Ovary (tissue), 7 donors: ENCODE measurements at regions not wholly inside any gene's neighbourhood (a gene's known extent, or its start where the extent isn't known, plus 50 kb on each side); places are given as distances from the start of the nearest gene placed in this dataset.

Source experiments
- DNase-seq, 5 donors: peaks; one replicate each; pipeline ENCODE4 v3.0.0-alpha.2; 2019 to 2020
- H3K27ac ChIP-seq, 2 donors: fragments of 200-600 bp; one replicate each; pipeline versions ENCODE4 v1.5.1 to v1.8.0; 2019 to 2022
- H3K27me3 ChIP-seq: fragments of 200-600 bp; one replicate; pipeline ENCODE4 v1.8.0; 2022
- H3K36me3 ChIP-seq: fragments of 200-600 bp; sonication (generic); one replicate; pipeline ENCODE4 v1.5.1; 2019
- H3K4me1 ChIP-seq: one replicate; pipeline ENCODE4 v1.8.1; 2013; ENCODE audit warnings: mild to moderate bottlenecking, moderate library complexity; ENCODE audit not compliant: insufficient read depth
- H3K4me3 ChIP-seq: fragments of 200-600 bp; sonication (generic); one replicate; pipeline ENCODE4 v1.5.1; 2017
- H3K9me3 ChIP-seq, 2 donors: fragments of 200-600 bp in 1 of 2; sonication (generic) in 1 of 2; one replicate each; pipeline versions ENCODE4 v1.5.1 to v1.8.1; 2013 to 2019; ENCODE audit warnings: mild to moderate bottlenecking in 1 of 2, moderate library complexity in 1 of 2
- EP300 ChIP-seq: sonication (generic); formaldehyde crosslinking; IDR thresholded peaks from one replicate; pipeline ENCODE4 v1.6.1; 2017; ENCODE audit warnings: antibody characterized with exemption
- POLR2A ChIP-seq: fragments of 450-650 bp; IDR thresholded peaks from one replicate; pipeline ENCODE4 v1.6.1; 2017; ENCODE audit warnings: antibody characterized with exemption, mild to moderate bottlenecking, moderate library complexity
- WGBS, 3 donors: extraction: QIAGEN DNeasy Blood & Tissue Kit in 1 of 3; methylation state at CpG; one replicate each; pipeline versions ENCODE4 v1.1.5 to v1.1.7; 2013 to 2017; 5-methylcytosine and 5-hydroxymethylcytosine counted together
- intact Hi-C, 4 donors: fragments of 100-400 bp; cut with DNase I; formaldehyde crosslinking; loops; one replicate each; pipeline versions ENCODE4 v1.11.0 to v1.15.1; 2022 to 2023
- TF ChIP-seq, protein P1 (sequence below), 3 donors: fragments of 450-650 bp in 2 of 3; fragments of 200-600 bp in 1 of 3; IDR thresholded peaks; one replicate each; pipeline versions ENCODE4 v1.5.1 to v1.8.0; 2016 to 2022; ENCODE audit warnings: antibody characterized with exemption in 3 of 3, mild to moderate bottlenecking in 1 of 3
- donor health status: DM: no; HTN: no; CAD: no; lungs with moderate emphysema.
- donor health status: DM: no; HTN: no; CAD: no.
- donor health status: Bipolar disorder and iron deficiency.
- donor health status: DM: no; HTN: no; CAD: no.
- donor health status: DM: yes; HTN: yes; CAD: no.

DNA sequence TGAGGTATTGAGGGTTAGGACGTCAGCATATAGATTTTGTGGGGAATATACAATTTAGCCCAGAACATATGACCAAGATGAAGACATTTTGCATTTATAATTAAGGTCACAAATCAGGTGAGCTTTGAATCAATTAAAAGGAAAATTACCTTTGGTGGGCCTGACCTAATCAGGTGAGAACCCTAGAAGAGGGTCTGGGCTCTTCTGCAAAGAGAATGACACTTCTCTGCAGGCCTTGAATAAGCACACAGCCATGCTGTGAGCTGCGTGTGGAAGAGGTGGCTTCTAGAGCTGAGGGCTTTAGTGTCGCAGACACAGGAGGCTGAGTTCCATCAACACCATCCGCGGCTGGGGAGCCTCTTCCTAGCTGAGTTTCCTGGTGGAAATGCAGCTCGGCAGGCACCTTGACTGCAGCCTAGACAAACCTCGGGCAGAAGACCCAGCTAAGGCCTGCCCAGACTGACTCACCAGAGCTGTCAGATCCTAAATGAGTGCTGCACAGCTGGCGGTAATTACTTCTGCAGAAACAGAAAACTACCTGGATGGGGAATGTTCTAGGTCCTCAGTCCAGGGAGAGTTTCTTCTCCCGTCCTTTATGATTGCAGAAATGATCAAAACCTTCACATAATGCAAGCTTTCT is 287.5 kb upstream of the IRX1 start:
- no peak for DNase-seq
- Histone ChIP-seq H3K4me3 (no peak overlapping the region), H3K27me3 (no peaks in the 10 kb centered on the region), H3K36me3 (no peaks in the 10 kb centered on the region), H3K9me3 (no peaks in the 10 kb centered on the region), H3K27ac (no peak overlapping the region), H3K4me1 (no peaks in the 10 kb centered on the region)
- intact Hi-C loops: no loop called here
- TF ChIP-seq EP300 (no peak), POLR2A (no peak)
- TF ChIP-seq, protein P1, sequence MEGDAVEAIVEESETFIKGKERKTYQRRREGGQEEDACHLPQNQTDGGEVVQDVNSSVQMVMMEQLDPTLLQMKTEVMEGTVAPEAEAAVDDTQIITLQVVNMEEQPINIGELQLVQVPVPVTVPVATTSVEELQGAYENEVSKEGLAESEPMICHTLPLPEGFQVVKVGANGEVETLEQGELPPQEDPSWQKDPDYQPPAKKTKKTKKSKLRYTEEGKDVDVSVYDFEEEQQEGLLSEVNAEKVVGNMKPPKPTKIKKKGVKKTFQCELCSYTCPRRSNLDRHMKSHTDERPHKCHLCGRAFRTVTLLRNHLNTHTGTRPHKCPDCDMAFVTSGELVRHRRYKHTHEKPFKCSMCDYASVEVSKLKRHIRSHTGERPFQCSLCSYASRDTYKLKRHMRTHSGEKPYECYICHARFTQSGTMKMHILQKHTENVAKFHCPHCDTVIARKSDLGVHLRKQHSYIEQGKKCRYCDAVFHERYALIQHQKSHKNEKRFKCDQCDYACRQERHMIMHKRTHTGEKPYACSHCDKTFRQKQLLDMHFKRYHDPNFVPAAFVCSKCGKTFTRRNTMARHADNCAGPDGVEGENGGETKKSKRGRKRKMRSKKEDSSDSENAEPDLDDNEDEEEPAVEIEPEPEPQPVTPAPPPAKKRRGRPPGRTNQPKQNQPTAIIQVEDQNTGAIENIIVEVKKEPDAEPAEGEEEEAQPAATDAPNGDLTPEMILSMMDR (IDR thresholded peaks at IDR 0.05): no peak
- WGBS, 3 donors: 65 to 82% (median 71%) methylated on average over 9 of the region's 9 CpGs

DNA sequence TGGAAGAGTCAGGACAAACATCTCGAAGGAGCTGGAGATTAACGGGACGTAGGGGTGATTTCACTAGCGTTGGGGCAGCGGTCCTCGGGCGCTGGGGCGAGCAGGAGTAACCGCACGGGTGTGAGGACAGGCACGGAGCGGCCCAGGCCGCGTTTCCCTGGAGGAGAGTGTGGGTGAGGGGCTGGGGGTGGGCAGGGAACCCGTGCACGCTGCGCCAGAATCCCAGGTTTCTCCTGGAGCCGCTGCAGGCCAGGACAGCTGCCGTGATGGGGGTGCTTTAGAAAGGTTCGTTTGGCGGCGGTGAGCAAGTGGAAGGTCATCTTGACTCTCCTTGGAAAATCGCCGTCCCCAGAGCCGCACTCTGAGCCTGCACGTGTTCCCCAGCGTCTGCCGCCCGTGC is 290.2 kb upstream of the IRX1 start:
- Histone ChIP-seq H3K9me3 (no peaks in the 10 kb centered on the region), H3K27ac (no peak overlapping the region), H3K36me3 (no peaks in the 10 kb centered on the region), H3K4me1 (no peaks in the 10 kb centered on the region), H3K4me3 (no peak overlapping the region), H3K27me3 (no peaks in the 10 kb centered on the region)
- TF ChIP-seq POLR2A: no peak
- TF ChIP-seq EP300: no peak
- TF ChIP-seq, protein P1 (IDR thresholded peaks at IDR 0.05): no peak
- no peak for DNase-seq
- intact Hi-C loops: no loop called here
- WGBS, 3 donors: 77 to 86% (median 85%) methylated on average over 21 to 29 of the region's 29 CpGs

DNA sequence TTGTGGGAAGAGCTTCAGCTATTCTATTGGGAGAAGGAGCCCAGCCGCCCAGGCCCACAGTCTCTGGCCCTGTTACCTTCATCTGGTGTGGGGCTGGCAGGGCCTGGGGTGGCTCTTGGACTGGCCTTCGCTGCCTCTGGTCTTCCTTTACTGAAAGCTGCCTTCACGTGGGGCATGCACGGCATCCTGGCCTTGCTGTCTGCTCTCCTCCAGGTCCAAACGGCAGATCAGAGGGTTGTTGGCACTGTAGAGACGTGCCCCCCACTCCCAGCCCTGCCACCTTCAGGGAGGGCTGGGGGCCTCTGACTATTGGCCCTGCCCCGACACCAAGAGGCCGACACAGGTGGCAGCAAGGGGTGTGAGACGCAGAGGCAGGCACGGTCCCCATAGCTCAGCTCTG is 291.3 kb upstream of the IRX1 start:
- 79 to 83% (median 80%) methylated on average over 10 of the region's 10 CpGs for WGBS, 3 donors
- DNase-seq: no peak
- Histone ChIP-seq H3K36me3 (no peaks in the 10 kb centered on the region), H3K27me3 (no peaks in the 10 kb centered on the region), H3K27ac (no peak overlapping the region), H3K4me1 (no peaks in the 10 kb centered on the region), H3K9me3 (no peaks in the 10 kb centered on the region), H3K4me3 (no peak overlapping the region)
- intact Hi-C loops: no loop called here
- no peak for TF ChIP-seq POLR2A
- no peak for TF ChIP-seq EP300
- TF ChIP-seq, protein P1 (IDR thresholded peaks at IDR 0.05): no peak

DNA sequence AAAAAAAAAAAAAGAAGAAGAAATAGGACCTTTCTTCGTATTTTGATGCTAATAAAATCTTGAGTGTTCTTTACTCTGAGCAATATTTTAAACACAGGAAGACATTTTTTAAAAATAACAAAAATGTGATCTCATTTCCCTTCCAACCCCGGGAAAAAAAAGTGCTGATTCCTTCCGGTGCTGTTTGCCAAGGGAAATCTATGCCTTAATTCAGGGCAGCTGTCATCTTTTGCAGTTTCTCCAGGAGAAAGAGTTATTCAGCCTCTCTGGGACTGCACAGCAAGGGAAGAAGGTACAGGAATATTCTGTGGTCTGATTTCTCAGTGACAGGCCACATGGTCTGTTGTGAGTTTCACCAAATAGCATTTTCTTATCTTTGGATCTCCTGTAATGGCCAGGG is 291.9 kb upstream of the IRX1 start:
- TF ChIP-seq, protein P1 (IDR thresholded peaks at IDR 0.05): no peak
- TF ChIP-seq EP300: no peak
- H3K4me1 ChIP-seq: no peaks in the 10 kb centered on the region
- H3K27ac ChIP-seq: no peak overlapping the region
- no peaks in the 10 kb centered on the region for H3K9me3 ChIP-seq
- intact Hi-C loops: no loop called here
- no peak overlapping the region for H3K4me3 ChIP-seq
- 8 to 12% (median 10%) methylated on average over 3 of the region's 3 CpGs for WGBS, 3 donors
- no peaks in the 10 kb centered on the region for H3K36me3 ChIP-seq
- H3K27me3 ChIP-seq: no peaks in the 10 kb centered on the region
- DNase-seq: no peak
